ENCODE measurements at regions not wholly inside any gene's neighbourhood (a gene's known extent, or its start where the extent isn't known, plus 50 kb on each side); places are given as distances from the start of the nearest gene placed in this dataset.
A peak's percentile ranks its signal among the peaks of the same experiment; 100 is the strongest.

DNA sequence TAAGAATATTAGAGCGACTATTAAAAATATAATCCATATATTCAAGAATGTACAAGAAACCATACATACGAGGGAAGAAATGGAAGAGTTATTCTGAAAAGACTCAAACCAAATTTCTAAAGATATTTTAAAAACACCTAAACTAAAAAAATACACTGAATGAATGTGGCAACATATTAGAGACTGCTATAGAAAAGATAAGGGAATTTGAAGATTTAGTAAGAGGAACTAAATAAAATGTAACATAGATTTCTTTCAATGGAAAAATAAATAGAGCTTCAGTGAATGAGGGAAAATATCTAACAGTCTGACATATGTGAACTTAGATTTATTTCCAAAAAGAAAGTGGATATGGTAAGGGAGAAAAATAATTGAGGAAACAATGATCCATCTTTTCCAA, 194.9 kb upstream of the STXBP5 start:
- no peak for DNase-seq (ENCODE audit: low read depth in 1 of 2, low spot score in 2 of 2)
- Histone ChIP-seq H3K9me3 (replicated peaks) (no peaks in the 10 kb centered on the region), H3K36me3 (no peaks in the 10 kb centered on the region), H3K4me3 (no peak overlapping the region), H3K27ac (no peak overlapping the region), H3K27me3 (replicated peaks) (no peaks in the 10 kb centered on the region), H3K4me1 (replicated peaks) (no peaks in the 10 kb centered on the region)

DNA sequence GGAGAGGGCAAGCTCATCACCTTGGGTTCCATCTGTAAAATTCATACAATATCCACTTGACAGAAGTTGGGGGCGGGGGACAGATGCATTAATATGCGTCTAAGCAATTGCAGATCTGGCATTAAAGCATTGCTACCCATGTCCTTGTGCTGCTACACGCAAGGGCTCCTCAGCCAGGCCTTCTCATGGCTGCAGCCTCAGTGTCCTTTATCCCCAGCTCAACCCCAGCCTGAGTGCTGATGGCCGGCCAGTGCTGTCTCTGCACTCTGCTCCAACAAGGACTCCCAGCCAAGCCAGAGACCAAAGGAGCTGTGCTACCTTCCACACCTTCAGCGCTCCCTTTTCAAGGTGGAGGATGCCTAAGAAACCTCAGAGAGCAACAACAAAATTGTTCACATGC, 188.5 kb upstream of the STXBP5 start:
- H3K27me3 ChIP-seq (replicated peaks), result no peaks in the 10 kb centered on the region
- H3K4me1 ChIP-seq (replicated peaks), result no peaks in the 10 kb centered on the region
- H3K27ac ChIP-seq, result no peak overlapping the region
- DNase-seq (ENCODE audit: low read depth in 1 of 2, low spot score in 2 of 2), result no peak
- H3K4me3 ChIP-seq, result no peak overlapping the region
- H3K9me3 ChIP-seq (replicated peaks), result no peaks in the 10 kb centered on the region
- H3K36me3 ChIP-seq, result no peaks in the 10 kb centered on the region

DNA sequence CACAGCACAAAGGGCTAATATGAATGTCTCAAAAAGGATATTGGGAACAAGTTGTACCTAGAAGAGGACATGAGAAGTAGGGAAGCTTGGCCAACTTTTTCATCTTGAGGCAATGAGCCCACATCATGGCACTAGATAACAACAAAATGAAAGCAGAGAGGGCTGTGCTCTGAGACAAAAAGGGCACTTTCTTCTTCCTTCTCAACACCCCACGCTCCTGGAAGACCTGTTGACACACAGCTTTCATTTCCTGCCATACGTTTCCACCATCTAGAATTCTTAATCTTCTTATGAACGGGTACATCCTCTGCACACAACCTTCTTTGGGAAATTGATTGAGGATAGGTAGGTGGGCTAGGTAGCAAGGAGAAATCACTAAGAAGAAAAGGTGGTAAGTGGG, 187.8 kb upstream of the STXBP5 start:
- Histone ChIP-seq H3K27ac (no peak overlapping the region), H3K9me3 (replicated peaks) (no peaks in the 10 kb centered on the region), H3K36me3 (no peaks in the 10 kb centered on the region), H3K4me3 (no peak overlapping the region), H3K4me1 (replicated peaks) (no peaks in the 10 kb centered on the region), H3K27me3 (replicated peaks) (no peaks in the 10 kb centered on the region)
- no peak for DNase-seq (ENCODE audit: low read depth in 1 of 2, low spot score in 2 of 2)

DNA sequence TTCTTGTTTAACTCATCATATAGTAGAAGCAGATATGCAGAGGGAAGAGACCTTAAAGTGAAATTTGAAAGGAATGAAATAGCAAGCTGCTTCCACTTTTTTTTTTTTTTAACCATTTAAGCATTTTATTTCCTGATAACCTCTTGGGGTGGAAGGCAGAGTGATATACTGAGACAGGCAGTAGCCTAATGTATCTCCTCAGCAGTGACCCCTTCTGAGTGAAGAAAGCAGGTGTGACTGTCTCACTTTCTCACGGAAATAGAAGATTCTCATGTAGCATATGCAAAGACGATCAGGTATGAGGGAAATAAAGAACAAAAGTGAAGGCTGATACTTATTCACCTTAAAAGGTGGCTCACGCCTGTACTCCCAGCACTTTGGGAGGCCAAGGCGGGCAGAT, 187.1 kb upstream of the STXBP5 start:
- DNase-seq (ENCODE audit: low read depth in 1 of 2, low spot score in 2 of 2), result no peak
- H3K9me3 ChIP-seq (replicated peaks), result no peaks in the 10 kb centered on the region
- no peaks in the 10 kb centered on the region for H3K36me3 ChIP-seq
- no peak overlapping the region for H3K4me3 ChIP-seq
- no peak overlapping the region for H3K27ac ChIP-seq
- no peaks in the 10 kb centered on the region for H3K4me1 ChIP-seq (replicated peaks)
- no peaks in the 10 kb centered on the region for H3K27me3 ChIP-seq (replicated peaks)

DNA sequence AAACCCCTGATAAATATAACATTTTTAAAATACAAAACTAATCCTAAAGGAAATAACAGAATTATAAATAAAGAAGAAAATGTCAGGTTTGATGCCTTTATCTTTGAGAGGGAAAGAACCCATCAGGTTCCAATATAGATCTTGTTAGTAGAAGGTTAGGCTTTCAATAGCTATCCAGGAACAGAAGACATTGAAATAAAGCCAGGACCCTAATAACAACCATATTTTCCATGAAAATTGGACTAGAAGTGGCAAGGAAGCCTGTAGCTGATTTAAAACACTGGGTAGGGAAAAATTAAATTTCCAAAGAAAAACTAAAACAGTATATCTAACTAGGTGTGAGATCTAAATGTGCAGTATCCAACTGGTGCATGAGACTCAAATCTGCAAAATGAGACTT, 185.2 kb upstream of the STXBP5 start:
- DNase-seq (ENCODE audit: low read depth in 1 of 2, low spot score in 2 of 2), result no peak
- no peaks in the 10 kb centered on the region for H3K9me3 ChIP-seq (replicated peaks)
- H3K27me3 ChIP-seq (replicated peaks), result no peaks in the 10 kb centered on the region; the same call in 1 of the 2 replicates
- H3K36me3 ChIP-seq, result no peaks in the 10 kb centered on the region
- H3K27ac ChIP-seq, result no peak overlapping the region
- H3K4me1 ChIP-seq (replicated peaks), result no peaks in the 10 kb centered on the region
- H3K4me3 ChIP-seq, result no peak overlapping the region

DNA sequence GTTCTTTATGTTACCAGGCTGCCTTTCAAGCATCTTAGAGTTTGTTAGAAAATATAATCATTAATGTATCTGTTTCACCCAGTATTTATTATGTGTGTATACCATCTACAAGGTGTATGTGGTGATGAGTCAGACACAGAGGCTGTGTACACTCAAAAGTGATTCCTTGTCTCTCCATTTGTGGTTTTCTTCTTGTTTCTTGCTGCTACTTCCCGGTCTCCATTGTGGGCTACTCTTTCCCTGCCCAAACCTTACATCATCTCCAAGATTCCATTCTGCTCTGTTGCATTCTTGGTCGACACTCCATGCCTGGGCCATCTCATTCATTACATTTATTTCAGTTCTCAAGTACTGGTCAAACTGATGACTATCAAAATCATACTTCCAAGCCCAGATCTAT, 182.2 kb upstream of the STXBP5 start:
- Histone ChIP-seq H3K36me3 (no peaks in the 10 kb centered on the region), H3K4me1 (replicated peaks) (no peaks in the 10 kb centered on the region), H3K4me3 (no peak overlapping the region), H3K27ac (no peak overlapping the region), H3K9me3 (replicated peaks) (no peaks in the 10 kb centered on the region), H3K27me3 (replicated peaks) (no peaks in the 10 kb centered on the region; the same call in 1 of the 2 replicates)
- no peak for DNase-seq (ENCODE audit: low read depth in 1 of 2, low spot score in 2 of 2)

DNA sequence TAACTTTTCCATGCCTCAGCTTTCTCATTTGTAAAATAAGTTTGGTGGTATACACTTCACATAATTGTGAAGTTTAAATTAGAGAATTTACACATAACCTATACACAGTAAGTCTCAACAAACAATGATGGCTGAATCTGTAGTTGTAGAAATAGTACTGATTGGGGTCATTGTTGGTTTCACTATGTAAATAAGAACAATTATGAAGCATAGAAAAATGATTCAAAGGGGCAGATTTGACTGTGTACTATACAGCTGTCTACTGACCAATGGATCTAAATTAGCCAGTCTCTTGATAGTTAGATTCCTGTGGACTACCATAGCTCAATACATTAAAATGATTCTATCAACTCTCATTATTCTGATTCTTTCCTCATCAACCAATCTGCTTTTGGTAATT, 181.1 kb upstream of the STXBP5 start:
- Histone ChIP-seq H3K4me1 (replicated peaks) (no peaks in the 10 kb centered on the region), H3K9me3 (replicated peaks) (no peaks in the 10 kb centered on the region), H3K27ac (no peak overlapping the region), H3K36me3 (no peaks in the 10 kb centered on the region), H3K4me3 (no peak overlapping the region), H3K27me3 (replicated peaks) (no peaks in the 10 kb centered on the region; the same call in 1 of the 2 replicates)
- no peak for DNase-seq (ENCODE audit: low read depth in 1 of 2, low spot score in 2 of 2)

DNA sequence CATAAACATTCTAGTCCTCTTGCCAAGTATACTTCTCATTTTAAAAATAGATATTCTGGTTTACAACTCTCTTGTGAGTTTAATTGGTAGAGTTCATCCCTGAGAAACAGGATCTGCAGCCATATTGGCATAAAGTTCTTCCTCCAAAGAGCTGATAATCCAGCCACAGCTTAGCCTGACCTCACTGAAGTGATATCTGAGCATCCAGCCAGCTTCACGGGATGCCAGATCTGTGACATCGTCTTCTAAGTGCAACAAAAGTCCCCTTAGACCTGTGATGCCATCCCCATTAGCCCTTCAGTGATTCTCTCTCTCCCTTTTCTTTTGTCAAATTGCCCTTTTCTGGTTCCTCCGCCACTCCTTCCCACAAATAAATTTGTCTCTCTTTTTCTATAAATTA, 180.6 kb upstream of the STXBP5 start:
- DNase-seq (ENCODE audit: low read depth in 1 of 2, low spot score in 2 of 2), result no peak
- no peaks in the 10 kb centered on the region for H3K4me1 ChIP-seq (replicated peaks)
- no peak overlapping the region for H3K4me3 ChIP-seq
- H3K36me3 ChIP-seq, result no peaks in the 10 kb centered on the region
- H3K9me3 ChIP-seq (replicated peaks), result no peaks in the 10 kb centered on the region
- no peak overlapping the region for H3K27ac ChIP-seq
- H3K27me3 ChIP-seq (replicated peaks), result no peaks in the 10 kb centered on the region; the same call in 1 of the 2 replicates

DNA sequence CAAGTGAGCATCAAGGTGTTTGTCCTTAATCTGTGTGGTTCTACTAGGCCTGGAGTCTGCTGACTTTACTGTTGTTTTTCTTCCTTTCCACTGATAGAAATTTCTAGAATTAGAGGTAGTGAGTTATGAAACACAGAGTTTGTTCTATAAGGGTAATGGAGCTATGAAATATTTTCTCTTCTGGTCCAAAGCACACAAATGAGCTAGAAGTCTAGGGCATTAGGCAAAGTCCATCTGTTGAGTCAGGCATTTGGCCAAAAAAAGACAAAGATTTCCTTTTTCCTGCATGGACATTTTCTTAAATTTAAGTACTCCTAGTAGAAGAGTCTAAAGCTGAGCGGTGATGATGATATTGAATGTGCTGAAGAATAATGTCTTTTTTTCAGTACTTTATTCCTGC, 174.3 kb upstream of the STXBP5 start:
- H3K27ac ChIP-seq, result no peak overlapping the region
- H3K27me3 ChIP-seq (replicated peaks), result no peaks in the 10 kb centered on the region
- no peaks in the 10 kb centered on the region for H3K9me3 ChIP-seq (replicated peaks)
- no peak overlapping the region for H3K4me3 ChIP-seq
- no peaks in the 10 kb centered on the region for H3K36me3 ChIP-seq
- DNase-seq (ENCODE audit: low read depth in 1 of 2, low spot score in 2 of 2), result no peak
- no peaks in the 10 kb centered on the region for H3K4me1 ChIP-seq (replicated peaks)

DNA sequence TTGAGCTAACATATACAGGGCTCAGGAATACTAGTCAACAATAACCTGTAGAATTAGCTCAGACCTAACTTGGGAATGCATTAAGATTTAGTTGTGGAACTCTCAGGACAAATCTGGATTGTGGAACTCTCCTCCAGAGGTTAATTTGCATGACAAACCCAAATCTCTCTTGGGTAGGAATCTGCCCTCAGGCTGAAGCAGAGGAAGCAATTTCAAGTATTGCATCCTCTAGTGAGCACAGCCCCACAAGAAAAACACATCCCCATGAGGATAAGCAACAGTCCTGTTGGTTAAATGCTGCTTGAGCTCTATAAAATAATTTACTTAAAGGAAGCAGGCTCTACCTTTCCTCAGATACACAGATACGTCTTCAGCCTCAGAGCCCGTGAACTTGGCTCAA, 170.9 kb upstream of the STXBP5 start:
- DNase-seq (ENCODE audit: low read depth in 1 of 2, low spot score in 2 of 2), result no peak
- H3K36me3 ChIP-seq, result no peaks in the 10 kb centered on the region
- H3K9me3 ChIP-seq (replicated peaks), result no peaks in the 10 kb centered on the region
- no peak overlapping the region for H3K4me3 ChIP-seq
- no peaks in the 10 kb centered on the region for H3K4me1 ChIP-seq (replicated peaks)
- H3K27me3 ChIP-seq (replicated peaks), result no peaks in the 10 kb centered on the region
- no peak overlapping the region for H3K27ac ChIP-seq

DNA sequence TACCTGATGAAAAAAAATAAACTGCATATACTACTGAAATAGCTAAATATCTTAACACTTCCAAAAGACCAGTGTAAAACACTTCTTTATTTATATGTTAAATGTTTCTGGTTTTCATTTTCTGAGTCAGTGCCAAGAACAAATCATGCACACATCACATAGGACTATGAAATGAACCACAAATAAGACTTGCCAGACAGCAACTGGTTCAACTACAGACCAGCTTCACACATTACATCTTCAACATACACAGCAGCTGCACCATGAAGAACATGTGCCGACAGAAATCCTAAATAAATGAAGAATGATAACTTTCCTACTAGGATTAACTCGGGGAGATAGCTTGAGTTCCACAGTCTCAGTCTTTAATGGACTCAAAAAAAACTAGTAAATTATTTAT, 168.3 kb upstream of the STXBP5 start:
- no peak for DNase-seq (ENCODE audit: low read depth in 1 of 2, low spot score in 2 of 2)
- Histone ChIP-seq H3K9me3 (replicated peaks) (no peaks in the 10 kb centered on the region), H3K27me3 (replicated peaks) (no peaks in the 10 kb centered on the region), H3K27ac (no peak overlapping the region), H3K4me1 (replicated peaks) (no peaks in the 10 kb centered on the region), H3K4me3 (no peak overlapping the region), H3K36me3 (no peaks in the 10 kb centered on the region)

DNA sequence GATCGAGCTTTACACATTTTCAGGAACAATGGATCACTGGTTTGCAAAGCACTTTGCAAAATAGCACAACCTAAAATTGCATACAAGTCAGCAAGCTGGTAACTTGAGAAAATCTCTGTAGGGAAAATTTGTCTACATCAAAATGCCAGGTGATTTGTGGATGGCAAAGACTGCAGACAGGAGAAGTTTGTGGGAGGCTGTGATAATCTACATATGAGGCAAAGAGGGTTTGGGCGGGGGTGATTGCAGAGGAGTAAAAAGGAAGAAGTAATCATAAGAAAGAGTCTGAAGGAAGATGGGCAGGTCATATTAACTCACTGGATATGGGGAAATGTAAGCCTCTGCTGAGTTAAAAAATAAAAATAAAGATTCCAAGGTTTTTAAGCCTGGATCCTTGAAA, 166.3 kb upstream of the STXBP5 start:
- H3K9me3 ChIP-seq (replicated peaks), result no peaks in the 10 kb centered on the region
- H3K36me3 ChIP-seq, result no peaks in the 10 kb centered on the region
- H3K4me3 ChIP-seq, result no peak overlapping the region
- H3K27ac ChIP-seq, result no peak overlapping the region
- H3K27me3 ChIP-seq (replicated peaks), result no peaks in the 10 kb centered on the region
- no peaks in the 10 kb centered on the region for H3K4me1 ChIP-seq (replicated peaks)
- DNase-seq (ENCODE audit: low read depth in 1 of 2, low spot score in 2 of 2), result no peak

DNA sequence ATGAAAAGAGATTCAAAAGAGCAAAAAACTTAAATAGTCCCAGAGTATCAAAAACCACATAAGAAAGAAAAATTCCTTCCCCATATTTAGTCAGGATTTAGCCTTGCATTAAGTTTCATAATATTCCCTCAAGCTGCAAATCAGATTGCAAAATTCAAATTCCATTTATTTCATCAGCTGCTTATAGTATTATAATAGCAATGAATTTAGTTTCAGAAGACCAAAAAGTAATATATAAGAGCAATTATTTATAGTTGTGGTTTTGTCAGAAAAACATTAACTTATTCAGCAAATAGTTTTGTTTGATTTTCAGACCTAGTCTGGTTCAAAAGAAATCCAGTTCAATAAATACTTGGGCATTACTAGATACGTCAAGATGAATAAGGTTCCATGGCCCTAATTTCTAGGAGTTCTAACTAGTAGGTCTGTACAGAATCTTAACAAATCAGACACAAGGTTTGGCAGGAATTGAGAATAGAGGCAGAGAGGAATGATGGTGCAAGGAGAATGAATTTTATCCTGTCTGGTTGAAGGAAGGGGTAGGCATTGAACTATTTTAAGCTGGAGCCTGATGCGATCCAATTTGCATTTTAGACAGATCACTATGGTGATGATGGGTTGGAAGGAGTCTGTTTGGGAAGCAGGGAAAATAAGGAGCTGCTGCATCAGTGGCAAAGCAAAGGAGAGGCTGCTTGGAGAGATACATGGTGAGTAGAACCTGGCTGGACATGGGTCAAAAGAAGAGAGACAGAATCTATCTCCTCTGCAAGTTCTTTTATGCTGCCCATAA, 163.9 kb upstream of the STXBP5 start:
- no peak for DNase-seq (ENCODE audit: low read depth in 1 of 2, low spot score in 2 of 2)
- Histone ChIP-seq H3K36me3 (no peaks in the 10 kb centered on the region), H3K4me1 (replicated peaks) (no peaks in the 10 kb centered on the region), H3K4me3 (no peak overlapping the region), H3K27ac (no peak overlapping the region), H3K9me3 (replicated peaks) (no peaks in the 10 kb centered on the region), H3K27me3 (replicated peaks) (no peaks in the 10 kb centered on the region)

DNA sequence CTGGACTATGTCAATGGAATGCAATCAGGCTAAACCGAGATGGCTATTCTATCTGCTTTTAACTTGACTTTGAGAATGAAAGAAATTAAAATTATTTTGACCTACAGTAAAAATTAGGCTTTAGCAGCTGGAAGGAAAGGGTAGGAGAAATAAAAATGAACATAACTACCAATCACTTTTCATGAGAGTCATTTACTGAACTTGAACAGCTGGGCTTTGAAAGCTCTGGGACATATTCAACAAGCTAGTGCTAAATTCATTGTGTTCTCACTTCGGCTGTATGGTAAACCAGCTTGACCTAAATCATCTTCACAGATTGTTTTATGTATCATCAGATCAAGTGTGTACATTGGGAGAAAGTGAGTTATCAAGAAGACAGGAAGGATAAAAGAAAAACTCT, 161.5 kb upstream of the STXBP5 start:
- Histone ChIP-seq H3K4me3 (no peak overlapping the region), H3K36me3 (no peaks in the 10 kb centered on the region), H3K27me3 (replicated peaks) (no peaks in the 10 kb centered on the region), H3K4me1 (replicated peaks) (no peaks in the 10 kb centered on the region), H3K27ac (no peak overlapping the region), H3K9me3 (replicated peaks) (no peaks in the 10 kb centered on the region)
- DNase-seq (ENCODE audit: low read depth in 1 of 2, low spot score in 2 of 2), result no peak

DNA sequence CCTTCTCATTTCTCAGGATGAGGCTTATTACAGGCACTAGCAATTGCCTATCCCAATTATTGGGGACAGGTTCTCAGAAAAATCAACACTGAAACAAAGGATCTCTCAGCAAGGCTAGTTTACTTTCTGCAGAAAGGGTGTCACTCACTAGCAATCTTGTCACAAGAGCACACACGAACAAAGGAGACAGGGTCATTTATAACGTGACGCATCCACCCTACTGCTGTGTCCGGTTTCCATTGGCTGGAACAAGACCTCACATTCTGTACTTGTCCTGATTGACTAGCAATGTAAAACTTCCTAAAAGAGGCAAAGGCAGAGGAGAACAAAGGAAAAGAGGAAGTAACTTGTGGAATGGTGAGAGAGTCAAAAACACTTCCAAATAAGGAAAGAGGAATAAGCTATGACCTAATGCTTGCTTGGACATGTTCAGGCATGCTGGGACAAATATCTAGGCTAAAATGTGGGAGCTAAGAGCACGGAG, 160.2 kb upstream of the STXBP5 start:
- Histone ChIP-seq H3K4me1 (replicated peaks) (no peaks in the 10 kb centered on the region), H3K9me3 (replicated peaks) (no peaks in the 10 kb centered on the region), H3K4me3 (no peak overlapping the region), H3K27ac (no peak overlapping the region), H3K27me3 (replicated peaks) (no peaks in the 10 kb centered on the region), H3K36me3 (no peaks in the 10 kb centered on the region)
- DNase-seq (ENCODE audit: low read depth in 1 of 2, low spot score in 2 of 2), result peak in 1 of 2 experiments; percentile 3
